ENCODE measurements at regions not wholly inside any gene's neighbourhood (a gene's known extent, or its start where the extent isn't known, plus 50 kb on each side); places are given as distances from the start of the nearest gene placed in this dataset.
"Not testable (repeated sequence)": the region's sequence is repeated elsewhere in the genome, so short reads cannot be mapped to it uniquely, and the experiment has no call there.

- FAIRE-seq, result no peak
These were observed 739.7 kb downstream of the CENPC start for GRCh38 chr4:66805582-66805981.

- no peak for FAIRE-seq
These were observed 740.3 kb downstream of the CENPC start for GRCh38 chr4:66804979-66805378.

GRCh38 chr4:66797608-66798007, 747.7 kb downstream of the CENPC start:
- no peak for FAIRE-seq

GRCh38 chr4:66795724-66796123, 749.6 kb downstream of the CENPC start:
- FAIRE-seq, result no peak

- FAIRE-seq, result no peak
These were observed 750.8 kb downstream of the CENPC start for GRCh38 chr4:66794390-66795034.

- FAIRE-seq, result no peak
These were observed 753.6 kb downstream of the CENPC start for GRCh38 chr4:66791686-66792085.

GRCh38 chr4:66785479-66785878, 759.8 kb downstream of the CENPC start:
- FAIRE-seq, result no peak

- FAIRE-seq, result not testable (repeated sequence)
These were observed 762.6 kb downstream of the CENPC start for GRCh38 chr4:66782751-66783150.

GRCh38 chr4:66777097-66777496, 768.2 kb downstream of the CENPC start:
- FAIRE-seq, result no peak

GRCh38 chr4:66769441-66769840, 775.9 kb downstream of the CENPC start:
- no peak for FAIRE-seq

- FAIRE-seq, result no peak
These were observed 777.9 kb downstream of the CENPC start for GRCh38 chr4:66767442-66767841.

- no peak for FAIRE-seq
These were observed 778.7 kb downstream of the CENPC start for GRCh38 chr4:66766557-66766956.

- no peak for FAIRE-seq
These were observed 795.0 kb downstream of the CENPC start for GRCh38 chr4:66750273-66750672.

GRCh38 chr4:66746918-66747317, 798.4 kb downstream of the CENPC start:
- not testable (repeated sequence) for FAIRE-seq

- no peak for FAIRE-seq
These were observed 804.2 kb downstream of the CENPC start for GRCh38 chr4:66741081-66741480.

GRCh38 chr4:66736606-66737005, 808.7 kb downstream of the CENPC start:
- no peak for FAIRE-seq

GRCh38 chr4:66728280-66728679, 817.0 kb downstream of the CENPC start:
- no peak for FAIRE-seq

- FAIRE-seq, result not testable (repeated sequence)
These were observed 832.9 kb downstream of the CENPC start for GRCh38 chr4:66712301-66712921.

GRCh38 chr4:66704243-66704642, 841.1 kb downstream of the CENPC start:
- no peak for FAIRE-seq

- no peak for FAIRE-seq
These were observed 850.6 kb downstream of the CENPC start for GRCh38 chr4:66694739-66695138.

GRCh38 chr4:66693694-66694093, 851.6 kb downstream of the CENPC start:
- FAIRE-seq, result no peak

GRCh38 chr4:66691101-66691500, 854.2 kb downstream of the CENPC start:
- FAIRE-seq, result no peak

GRCh38 chr4:66688674-66689073, 856.6 kb downstream of the CENPC start:
- peak; percentile 98 for FAIRE-seq

- FAIRE-seq, result no peak
These were observed 857.8 kb downstream of the CENPC start for GRCh38 chr4:66687459-66687858.

- no peak for FAIRE-seq
These were observed 863.3 kb downstream of the CENPC start for GRCh38 chr4:66681962-66682361.
